Chondrocyte (in vitro differentiated cells): ENCODE measurements at regions not wholly inside any gene's neighbourhood (a gene's known extent, or its start where the extent isn't known, plus 50 kb on each side); places are given as distances from the start of the nearest gene placed in this dataset.
A peak's percentile ranks its signal among the peaks of the same experiment; 100 is the strongest.

Experiments
- DNase-seq: peaks from one replicate; pipeline ENCODE4 v3.0.0; 2021; ENCODE audit warnings: mixed read lengths, low spot score
- H3K27ac Mint-ChIP-seq: one replicate; pipeline ENCODE4 v1.8.0; 2021; ENCODE audit warnings: mild to moderate bottlenecking, moderate library complexity, mixed read lengths; ENCODE audit not compliant: unreplicated experiment
- H3K27me3 Mint-ChIP-seq: 2 replicates; pipeline ENCODE4 v1.8.0; 2021; ENCODE audit warnings: low read depth, mixed read lengths
- H3K36me3 Mint-ChIP-seq: 2 replicates; pipeline ENCODE4 v1.8.0; 2021; ENCODE audit warnings: low read depth, mixed read lengths
- H3K4me1 Mint-ChIP-seq: 2 replicates; pipeline ENCODE4 v1.8.0; 2021; ENCODE audit warnings: low read depth, mild to moderate bottlenecking, mixed read lengths
- H3K4me3 Mint-ChIP-seq: one replicate; pipeline ENCODE4 v1.8.0; 2021; ENCODE audit warnings: mild to moderate bottlenecking, moderate library complexity, mixed read lengths; ENCODE audit not compliant: unreplicated experiment
- H3K9me3 Mint-ChIP-seq: 2 replicates; pipeline ENCODE4 v1.8.0; 2021; ENCODE audit warnings: low read depth, mixed read lengths
- TF ChIP-seq, protein P1 (sequence below): fragments of 200-600 bp; sonication (generic); IDR thresholded peaks from 2 replicates; pipeline ENCODE4 v1.5.0; 2021; ENCODE audit warnings: antibody characterized with exemption, mild to moderate bottlenecking, moderate library complexity

DNA sequence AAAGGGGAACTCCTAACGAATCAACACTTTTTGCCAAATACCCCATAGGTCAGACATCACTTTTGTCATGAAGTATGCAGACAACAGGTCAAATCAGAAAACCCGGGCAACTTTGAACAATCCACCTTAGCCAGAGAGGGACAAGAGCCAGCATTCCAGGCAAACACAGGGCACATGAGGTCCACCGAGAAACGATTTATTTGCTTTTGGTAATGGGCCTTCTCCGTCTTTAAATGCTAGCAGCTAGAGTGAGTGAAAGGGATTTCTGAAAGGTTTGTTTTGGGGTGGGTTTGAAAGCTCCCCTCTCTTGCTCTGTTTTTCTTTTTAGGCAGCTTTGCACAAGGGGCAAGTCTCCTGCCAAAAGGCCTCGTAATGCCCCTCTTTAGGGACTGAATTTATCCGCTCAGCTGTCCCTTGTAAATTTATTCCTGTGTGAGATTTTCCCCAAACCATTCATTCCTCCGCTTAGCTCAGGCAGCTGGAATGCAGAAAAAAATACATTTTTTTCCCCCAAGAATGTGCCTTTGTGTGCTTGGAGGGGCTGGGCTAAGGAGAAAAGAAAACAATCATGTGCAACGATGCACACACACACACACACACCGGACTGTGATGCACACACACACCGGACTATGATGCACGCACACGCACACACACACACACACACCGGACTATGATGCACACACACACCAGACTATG, 196.9 kb downstream of the SNX19 start:
- TF ChIP-seq, protein P1, sequence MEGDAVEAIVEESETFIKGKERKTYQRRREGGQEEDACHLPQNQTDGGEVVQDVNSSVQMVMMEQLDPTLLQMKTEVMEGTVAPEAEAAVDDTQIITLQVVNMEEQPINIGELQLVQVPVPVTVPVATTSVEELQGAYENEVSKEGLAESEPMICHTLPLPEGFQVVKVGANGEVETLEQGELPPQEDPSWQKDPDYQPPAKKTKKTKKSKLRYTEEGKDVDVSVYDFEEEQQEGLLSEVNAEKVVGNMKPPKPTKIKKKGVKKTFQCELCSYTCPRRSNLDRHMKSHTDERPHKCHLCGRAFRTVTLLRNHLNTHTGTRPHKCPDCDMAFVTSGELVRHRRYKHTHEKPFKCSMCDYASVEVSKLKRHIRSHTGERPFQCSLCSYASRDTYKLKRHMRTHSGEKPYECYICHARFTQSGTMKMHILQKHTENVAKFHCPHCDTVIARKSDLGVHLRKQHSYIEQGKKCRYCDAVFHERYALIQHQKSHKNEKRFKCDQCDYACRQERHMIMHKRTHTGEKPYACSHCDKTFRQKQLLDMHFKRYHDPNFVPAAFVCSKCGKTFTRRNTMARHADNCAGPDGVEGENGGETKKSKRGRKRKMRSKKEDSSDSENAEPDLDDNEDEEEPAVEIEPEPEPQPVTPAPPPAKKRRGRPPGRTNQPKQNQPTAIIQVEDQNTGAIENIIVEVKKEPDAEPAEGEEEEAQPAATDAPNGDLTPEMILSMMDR, result no peak
- H3K36me3 Mint-ChIP-seq, result no peaks in the 10 kb centered on the region
- H3K4me3 Mint-ChIP-seq, result peak overlapping the region; percentile 37
- H3K27me3 Mint-ChIP-seq, result no peaks in the 10 kb centered on the region
- peaks cover 42% of the 10 kb centered on the region for H3K4me1 Mint-ChIP-seq
- peak overlapping the region; percentile 96 for H3K27ac Mint-ChIP-seq
- no peaks in the 10 kb centered on the region for H3K9me3 Mint-ChIP-seq
- no peak for DNase-seq

DNA sequence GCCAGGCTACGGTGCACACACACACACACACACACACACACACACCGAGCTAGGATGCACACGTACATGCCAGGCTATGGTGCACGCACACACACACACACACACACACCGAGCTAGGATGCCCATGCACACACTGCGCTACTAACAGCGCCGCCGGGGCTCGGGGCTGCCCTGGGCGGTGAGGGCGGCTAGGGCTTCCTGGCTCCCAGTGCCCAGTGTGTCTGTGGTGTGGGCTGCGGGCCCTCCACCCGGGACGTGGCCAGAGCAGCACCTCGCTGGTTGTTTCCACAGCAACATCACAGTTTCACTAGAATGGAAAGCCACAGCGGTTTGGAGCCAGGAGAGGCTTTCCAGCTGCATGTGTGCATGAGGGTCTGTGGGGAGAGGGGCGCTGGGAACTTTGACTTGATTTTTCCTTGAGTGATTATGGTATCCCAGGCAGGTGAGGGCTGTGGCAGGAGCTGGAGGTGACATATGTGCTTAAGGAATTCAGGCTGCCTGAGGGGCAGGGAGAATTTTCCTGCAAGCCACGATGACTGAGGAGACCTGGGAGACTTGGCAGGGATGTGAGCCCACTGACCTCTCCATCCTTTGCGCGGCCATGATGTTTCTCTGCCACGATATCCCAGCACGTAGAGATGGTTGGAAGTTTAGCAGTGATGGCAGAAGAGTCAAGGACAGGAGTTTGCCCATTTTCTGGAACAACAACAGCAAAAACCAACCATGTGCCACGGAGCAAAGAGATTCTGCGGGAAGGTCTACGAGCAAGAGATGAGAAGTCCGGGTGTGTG, 195.9 kb downstream of the SNX19 start:
- Mint-ChIP-seq H3K27ac (peak overlapping the region; percentile 43), H3K9me3 (no peaks in the 10 kb centered on the region), H3K4me1 (peaks cover 46% of the 10 kb centered on the region), H3K4me3 (no peak overlapping the region), H3K36me3 (no peaks in the 10 kb centered on the region), H3K27me3 (no peaks in the 10 kb centered on the region)
- no peak for DNase-seq
- TF ChIP-seq, protein P1, result no peak

DNA sequence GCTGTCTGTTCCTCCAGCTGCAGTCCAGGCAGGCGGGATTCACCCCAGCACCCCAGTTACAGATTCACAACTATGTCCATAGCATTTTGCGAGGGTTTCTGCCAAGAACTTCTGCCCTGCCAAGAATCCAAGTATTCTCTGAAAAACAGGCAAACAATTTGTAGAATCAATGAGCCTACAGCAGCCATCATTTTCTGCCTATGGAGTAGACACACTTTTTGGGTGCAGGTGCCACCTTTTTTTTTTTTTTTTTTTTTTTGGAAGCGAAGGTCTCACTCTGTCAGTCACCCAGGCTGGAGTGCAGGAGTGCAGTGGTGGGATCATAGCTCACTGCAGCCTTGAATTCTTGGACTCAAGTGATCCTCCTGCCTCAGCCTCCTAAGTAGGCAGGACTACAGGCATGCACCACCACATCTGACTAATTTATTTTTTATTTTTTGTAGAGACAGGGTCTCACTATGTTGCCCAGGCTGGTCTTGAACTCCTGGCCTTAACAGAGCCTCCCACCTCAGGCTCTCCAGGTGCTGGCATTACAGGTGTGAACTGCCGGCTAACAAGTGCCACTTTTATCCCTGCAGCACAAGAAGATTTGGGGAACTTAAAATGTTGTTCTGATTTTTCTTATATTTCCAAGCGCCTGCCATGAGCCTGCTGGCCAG, 195.1 kb downstream of the SNX19 start:
- H3K4me3 Mint-ChIP-seq, result no peak overlapping the region
- H3K27ac Mint-ChIP-seq, result no peak overlapping the region
- no peaks in the 10 kb centered on the region for H3K27me3 Mint-ChIP-seq
- DNase-seq, result no peak
- TF ChIP-seq, protein P1, result no peak
- H3K36me3 Mint-ChIP-seq, result no peaks in the 10 kb centered on the region
- H3K9me3 Mint-ChIP-seq, result no peaks in the 10 kb centered on the region
- peaks cover 53% of the 10 kb centered on the region for H3K4me1 Mint-ChIP-seq

DNA sequence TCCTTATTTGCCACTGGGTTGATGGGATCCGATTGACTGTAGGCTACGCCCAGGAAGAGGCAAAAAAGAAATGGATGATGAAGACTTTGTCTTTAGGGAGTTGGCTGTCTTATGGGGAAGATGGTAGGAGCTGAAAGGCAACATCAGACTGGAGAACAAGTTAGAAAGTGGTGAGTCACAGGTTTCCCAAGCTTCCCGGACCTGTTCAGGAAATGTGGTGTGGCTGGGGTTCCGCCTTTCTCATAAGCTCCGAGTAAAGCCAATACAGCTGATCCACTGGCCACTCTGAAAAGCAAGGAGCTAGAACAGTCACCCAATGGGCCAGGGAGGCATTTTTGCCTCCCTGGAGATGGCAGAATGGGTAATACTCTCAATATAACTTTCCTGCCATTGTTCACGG, 194.5 kb downstream of the SNX19 start:
- TF ChIP-seq, protein P1, result no peak
- H3K4me1 Mint-ChIP-seq, result peaks cover 59% of the 10 kb centered on the region
- no peaks in the 10 kb centered on the region for H3K9me3 Mint-ChIP-seq

DNA sequence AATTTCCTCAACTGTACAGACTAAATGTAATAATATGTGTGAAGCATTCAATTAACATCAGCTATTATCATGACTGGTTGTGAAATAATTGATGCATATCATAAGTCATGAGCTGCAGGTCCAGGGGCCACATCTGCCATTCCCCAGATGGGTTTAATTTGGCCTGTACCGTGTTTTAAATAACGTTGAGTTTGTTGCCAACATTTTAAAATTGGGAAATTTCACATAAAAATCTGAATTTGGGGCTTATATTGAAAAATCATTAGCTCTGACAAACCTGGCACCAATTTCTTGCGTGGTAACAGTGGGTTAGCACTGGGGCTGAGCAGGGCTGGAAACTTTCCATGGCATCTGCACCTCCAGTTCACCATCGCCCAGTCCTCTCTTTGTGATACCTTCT, 193.9 kb downstream of the SNX19 start:
- H3K9me3 Mint-ChIP-seq, result no peaks in the 10 kb centered on the region
- no peak for DNase-seq
- H3K4me3 Mint-ChIP-seq, result no peak overlapping the region
- no peaks in the 10 kb centered on the region for H3K27me3 Mint-ChIP-seq
- TF ChIP-seq, protein P1, result no peak
- peaks cover 66% of the 10 kb centered on the region for H3K4me1 Mint-ChIP-seq
- no peaks in the 10 kb centered on the region for H3K36me3 Mint-ChIP-seq
- no peak overlapping the region for H3K27ac Mint-ChIP-seq

More for the DNA sequence above, 194.5 kb downstream of the SNX19 start:
- DNase-seq, result no peak
- peak overlapping the region; percentile 34 for H3K27ac Mint-ChIP-seq
- H3K27me3 Mint-ChIP-seq, result no peaks in the 10 kb centered on the region
- H3K4me3 Mint-ChIP-seq, result no peak overlapping the region
- H3K36me3 Mint-ChIP-seq, result no peaks in the 10 kb centered on the region
